IMR-90 (cell line): ENCODE measurements at regions not wholly inside any gene's neighbourhood (a gene's known extent, or its start where the extent isn't known, plus 50 kb on each side); places are given as distances from the start of the nearest gene placed in this dataset.

Source experiments
- ATAC-seq: fragments of 200-7000 bp; cut with Tn5 transposase; 2 replicates; pipeline ENCODE4 v1.9.1; 2020; ENCODE audit warnings: low read depth, mild to moderate bottlenecking, moderate library complexity
- BruUV-seq: library from RNA; stranded (reverse); fragments of 400-500 nt; replicated peaks from 2 replicates; lab custom pipeline; 2021; lab: Mats Ljungman, UMichigan
- CTCF ChIA-PET: fragments of 300-600 bp; formaldehyde crosslinking; extraction: SDS; loops from one replicate; lab custom pipeline; 2021; ENCODE audit warnings: antibody characterized with exemption; lab: Yijun Ruan, JAX
- POLR2A ChIA-PET: fragments of 300-600 bp; sonication (Branson Sonifier 250); formaldehyde crosslinking; loops from one replicate; lab custom pipeline; 2022; ENCODE audit warnings: antibody characterized with exemption; ENCODE audit not compliant: unreplicated experiment; lab: Charles Lee
- DNase-seq: peaks from one replicate; pipeline ENCODE4 v3.0.0; 2013
- H2AFZ ChIP-seq: replicated peaks from 2 replicates; pipeline ENCODE3; 2013; ENCODE audit warnings: low read length, mild to moderate bottlenecking; ENCODE audit not compliant: poor library complexity
- H2AK5ac ChIP-seq: 2 replicates; pipeline ENCODE4 v1.6.1; 2013; ENCODE audit warnings: low read depth, low read length, inconsistent platforms
- H2AK9ac ChIP-seq: replicated peaks from 2 replicates; pipeline ENCODE3; 2013; ENCODE audit warnings: mild to moderate bottlenecking, low read depth, low read length, moderate library complexity; ENCODE audit not compliant: poor library complexity
- H2BK120ac ChIP-seq: 2 replicates; pipeline ENCODE4 v1.6.1; 2013; ENCODE audit warnings: low read depth, low read length, inconsistent platforms
- H2BK15ac ChIP-seq: 3 replicates; pipeline ENCODE4 v1.6.1; 2013; ENCODE audit warnings: low read depth, low read length, inconsistent platforms
- H2BK20ac ChIP-seq: 2 replicates; pipeline ENCODE4 v1.6.1; 2013; ENCODE audit warnings: low read depth, mild to moderate bottlenecking, inconsistent platforms, low read length, moderate library complexity
- H2BK5ac ChIP-seq: 2 replicates; pipeline ENCODE4 v1.6.1; 2013; ENCODE audit warnings: mild to moderate bottlenecking, low read depth, low read length, inconsistent platforms; ENCODE audit not compliant: poor library complexity, severe bottlenecking
- H3K14ac ChIP-seq: replicated peaks from 2 replicates; pipeline ENCODE4 v1.6.1; 2013; ENCODE audit warnings: low read depth, low read length, inconsistent platforms
- H3K18ac ChIP-seq: 2 replicates; pipeline ENCODE4 v1.6.1; 2013; ENCODE audit warnings: low read depth, low read length, control low read depth
- H3K23ac ChIP-seq: 2 replicates; pipeline ENCODE4 v1.6.1; 2013; ENCODE audit warnings: low read depth, low read length, inconsistent platforms
- H3K27ac ChIP-seq: 2 replicates; pipeline ENCODE4 v1.5.1; 2013; ENCODE audit warnings: mild to moderate bottlenecking, control low read depth, low read length; ENCODE audit not compliant: insufficient read depth
- H3K27me3 ChIP-seq: 2 replicates; pipeline ENCODE4 v1.6.1; 2013; ENCODE audit warnings: low read length; ENCODE audit not compliant: control insufficient read depth, insufficient read depth
- H3K36me3 ChIP-seq: 2 replicates; pipeline ENCODE4 v1.6.1; 2013; ENCODE audit warnings: low read length, mixed read lengths; ENCODE audit not compliant: control insufficient read depth, insufficient read depth
- H3K4ac ChIP-seq: 2 replicates; pipeline ENCODE4 v1.6.1; 2013; ENCODE audit warnings: low read depth, low read length, inconsistent platforms
- H3K4me1 ChIP-seq: 2 replicates; pipeline ENCODE4 v1.6.1; 2013; ENCODE audit warnings: low read length, mixed read lengths; ENCODE audit not compliant: control insufficient read depth, insufficient read depth
- H3K4me2 ChIP-seq: 2 replicates; pipeline ENCODE4 v1.6.1; 2013; ENCODE audit warnings: low read depth, mild to moderate bottlenecking, control low read depth, low read length, moderate library complexity
- H3K4me3 ChIP-seq: 2 replicates; pipeline ENCODE4 v1.5.1; 2013; ENCODE audit warnings: low read depth, mild to moderate bottlenecking, control low read depth, low read length, moderate library complexity; ENCODE audit not compliant: insufficient read depth
- H3K56ac ChIP-seq: 2 replicates; pipeline ENCODE4 v1.6.1; 2013; ENCODE audit warnings: low read length, inconsistent platforms; ENCODE audit not compliant: insufficient read depth; ENCODE audit errors: extremely low read depth
- H3K79me1 ChIP-seq, 2 experiments: 2 replicates each; pipeline ENCODE4 v1.6.1; 2013; ENCODE audit warnings: low read length in 2 of 2, inconsistent platforms in 1 of 2, low read depth in 1 of 2
- H3K9ac ChIP-seq: 2 replicates; pipeline ENCODE4 v1.6.1; 2013; ENCODE audit warnings: low read depth, low read length, control low read depth
- H3K9me1 ChIP-seq: 2 replicates; pipeline ENCODE4 v1.6.1; 2013; ENCODE audit warnings: low read length, inconsistent platforms; ENCODE audit not compliant: insufficient read depth
- H3K9me3 ChIP-seq: 2 replicates; pipeline ENCODE4 v1.6.1; 2013; ENCODE audit warnings: low read length; ENCODE audit not compliant: control insufficient read depth, insufficient read depth
- H4K20me1 ChIP-seq: 2 replicates; pipeline ENCODE4 v1.6.1; 2013; ENCODE audit warnings: low read length, inconsistent platforms; ENCODE audit not compliant: insufficient read depth
- H4K5ac ChIP-seq: 2 replicates; pipeline ENCODE4 v1.6.1; 2013; ENCODE audit warnings: mild to moderate bottlenecking, low read depth, low read length, control low read depth
- H4K8ac ChIP-seq, 2 experiments: 2 replicates each; pipeline ENCODE4 v1.6.1; 2013; ENCODE audit warnings: low read depth in 2 of 2, low read length in 2 of 2, control low read depth in 1 of 2, inconsistent platforms in 1 of 2
- H4K91ac ChIP-seq: 2 replicates; pipeline ENCODE4 v1.6.1; 2013; ENCODE audit warnings: low read depth, low read length, inconsistent platforms; ENCODE audit not compliant: insufficient read depth
- BHLHE40 ChIP-seq: fragments of 150-350 bp; IDR thresholded peaks from 2 replicates; pipeline ENCODE4 v1.6.1; 2016; ENCODE audit warnings: mild to moderate bottlenecking, low read depth, low read length
- CEBPB ChIP-seq: IDR thresholded peaks from 2 replicates; pipeline ENCODE4 v1.6.1; 2012; ENCODE audit warnings: low read depth, low read length, improper control_type of control experiment
- CHD1 ChIP-seq: IDR thresholded peaks from 2 replicates; pipeline ENCODE4 v1.6.1; 2012; ENCODE audit warnings: low read depth, low read length, improper control_type of control experiment
- CTCF ChIP-seq: conservative IDR thresholded peaks from 2 replicates; pipeline ENCODE4 v1.5.1; 2012; ENCODE audit warnings: mild to moderate bottlenecking, low read depth, low read length, improper control_type of control experiment
- ELK1 ChIP-seq: fragments of 150-350 bp; IDR thresholded peaks from 2 replicates; pipeline ENCODE4 v1.6.1; 2016; ENCODE audit warnings: low read depth, mild to moderate bottlenecking, low read length, moderate library complexity, borderline replicate concordance
- FOS ChIP-seq: fragments of 150-350 bp; IDR thresholded peaks from 2 replicates; pipeline ENCODE4 v1.6.1; 2016; ENCODE audit warnings: low read depth, low read length
- MAFK ChIP-seq: IDR thresholded peaks from 2 replicates; pipeline ENCODE4 v1.6.1; 2012; ENCODE audit warnings: low read depth, low read length, improper control_type of control experiment
- MAZ ChIP-seq: IDR thresholded peaks from 2 replicates; pipeline ENCODE4 v1.6.1; 2012; ENCODE audit warnings: low read depth, mild to moderate bottlenecking, low read length, improper control_type of control experiment, moderate library complexity, borderline replicate concordance
- MXI1 ChIP-seq: IDR thresholded peaks from 2 replicates; pipeline ENCODE4 v1.6.1; 2012; ENCODE audit warnings: low read depth, mild to moderate bottlenecking, low read length, moderate library complexity, borderline replicate concordance
- NFE2L2 ChIP-seq: fragments of 150-350 bp; IDR thresholded peaks from 2 replicates; pipeline ENCODE4 v1.6.1; 2016; ENCODE audit warnings: low read depth, mild to moderate bottlenecking, low read length
- POLR2A ChIP-seq: IDR thresholded peaks from 2 replicates; pipeline ENCODE4 v1.6.1; 2012; ENCODE audit warnings: mild to moderate bottlenecking, low read depth, low read length
- RAD21 ChIP-seq: IDR thresholded peaks from 2 replicates; pipeline ENCODE4 v1.6.1; 2012; ENCODE audit warnings: low read length, improper control_type of control experiment
- RCOR1 ChIP-seq: IDR thresholded peaks from 2 replicates; pipeline ENCODE4 v1.6.1; 2012; ENCODE audit warnings: mild to moderate bottlenecking, low read length, improper control_type of control experiment; ENCODE audit not compliant: insufficient replicate concordance
- RFX5 ChIP-seq: IDR thresholded peaks from 2 replicates; pipeline ENCODE4 v1.8.0; 2012; ENCODE audit warnings: low read depth, mild to moderate bottlenecking, low read length, moderate library complexity
- SMC3 ChIP-seq: fragments of 150-350 bp; IDR thresholded peaks from 2 replicates; pipeline ENCODE4 v1.6.1; 2016; ENCODE audit warnings: low read depth, mild to moderate bottlenecking, antibody characterized with exemption, low read length, moderate library complexity
- USF2 ChIP-seq: fragments of 150-350 bp; IDR thresholded peaks from 2 replicates; pipeline ENCODE4 v1.6.1; 2017; ENCODE audit warnings: mild to moderate bottlenecking, antibody characterized with exemption, low read length, low read depth
- WGBS, 2 experiments: methylation state at CpG; one replicate each; pipeline versions ENCODE4 v1.1.5 to v1.1.7; 2013; ENCODE audit warnings: missing lambda C conversion rate in 2 of 2; ENCODE audit not compliant: insufficient read length in 1 of 2; ENCODE audit errors: extremely low coverage in 2 of 2; 5-methylcytosine and 5-hydroxymethylcytosine counted together
- dilution Hi-C: fragments of 300-500 bp; cut with HindIII; formaldehyde crosslinking; loops from one replicate; pipeline ENCODE4 v1.14.3; 2018; ENCODE audit warnings: low sequenced_read_pairs; ENCODE audit not compliant: unreplicated experiment
- in situ Hi-C: fragments of 300-500 bp; cut with MboI; formaldehyde crosslinking; loops from 3 replicates; pipeline ENCODE4 v1.14.3; 2019; ENCODE audit warnings: low sequenced_read_pairs, inconsistent platforms, mixed read lengths
- intact Hi-C: fragments of 100-400 bp; cut with micrococcal nuclease; formaldehyde crosslinking; loops from 2 replicates; pipeline ENCODE4 v1.10.0; 2022

GRCh38 chr16:49061137-49061714 is 220.4 kb downstream of the CBLN1 start:
- Histone ChIP-seq H3K9me1 (no peaks in the 10 kb centered on the region), H3K9ac (no peak overlapping the region), H3K27ac (no peak overlapping the region), H3K36me3 (no peaks in the 10 kb centered on the region), H2BK5ac (no peak overlapping the region), H3K4me2 (no peak overlapping the region), H3K56ac (no peak overlapping the region), H3K4ac (no peak overlapping the region), H3K4me3 (no peak overlapping the region), H3K4me1 (no peaks in the 10 kb centered on the region), H2BK120ac (no peak overlapping the region), H4K8ac (no peak overlapping the region), H3K79me1 (no peaks in the 10 kb centered on the region), H4K5ac (no peak overlapping the region), H3K27me3 (no peaks in the 10 kb centered on the region), H2AK5ac (no peak overlapping the region), H2BK15ac (no peak overlapping the region), H3K18ac (no peak overlapping the region), H4K20me1 (no peaks in the 10 kb centered on the region), H4K91ac (no peak overlapping the region), H2BK20ac (no peak overlapping the region), H2AK9ac (no peak overlapping the region), H3K23ac (no peak overlapping the region), H2AFZ (no peak overlapping the region), H3K9me3 (no peaks in the 10 kb centered on the region), H3K14ac (no peak overlapping the region)
- WGBS, 2 experiments, result no CpG with 5 or more reads among the region's 3 CpGs
- no peak for TF ChIP-seq ELK1
- TF ChIP-seq SMC3, result no peak
- TF ChIP-seq BHLHE40, result no peak
- TF ChIP-seq MXI1, result no peak
- no peak for TF ChIP-seq CHD1
- no peak for TF ChIP-seq MAZ
- TF ChIP-seq POLR2A, result no peak
- TF ChIP-seq NFE2L2, result no peak
- TF ChIP-seq FOS, result no peak
- no peak for TF ChIP-seq RFX5
- TF ChIP-seq USF2, result no peak
- TF ChIP-seq RCOR1, result no peak
- TF ChIP-seq MAFK, result no peak
- no peak for TF ChIP-seq RAD21
- TF ChIP-seq CEBPB, result no peak
- TF ChIP-seq CTCF, result no peak
- intact Hi-C loops (no loop called here), in situ Hi-C loops (no loop called here), dilution Hi-C loops (no loop called here)
- CTCF ChIA-PET, result no interaction called here
- no peak for DNase-seq
- POLR2A ChIA-PET, result no interaction called here
- no peak for ATAC-seq
- no TSS peak for BruUV-seq
